ENCODE measurements at regions not wholly inside any gene's neighbourhood (a gene's known extent, or its start where the extent isn't known, plus 50 kb on each side); places are given as distances from the start of the nearest gene placed in this dataset.
"Not testable (repeated sequence)": the region's sequence is repeated elsewhere in the genome, so short reads cannot be mapped to it uniquely, and the experiment has no call there.

GRCh38 chr11:101741479-101742175 is 157.8 kb upstream of the TRPC6 start:
- no peak for DNase-seq

GRCh38 chr11:101741061-101741460 is 157.3 kb upstream of the TRPC6 start:
- DNase-seq: no peak

- DNase-seq: no peak
Observed at GRCh38 chr11:101738452-101738851, 154.6 kb upstream of the TRPC6 start.

GRCh38 chr11:101729406-101730078 is 145.7 kb upstream of the TRPC6 start:
- no peak for DNase-seq

GRCh38 chr11:101727451-101727850 is 143.6 kb upstream of the TRPC6 start:
- DNase-seq: no peak

- no peak for DNase-seq
Observed at GRCh38 chr11:101726988-101727387, 143.2 kb upstream of the TRPC6 start.

- no peak for DNase-seq
Observed at GRCh38 chr11:101723371-101723770, 139.6 kb upstream of the TRPC6 start.

- DNase-seq: no peak
Observed at GRCh38 chr11:101721270-101721669, 137.5 kb upstream of the TRPC6 start.

- DNase-seq: no peak
Observed at GRCh38 chr11:101718402-101718801, 134.6 kb upstream of the TRPC6 start.

GRCh38 chr11:101717619-101718018 is 133.8 kb upstream of the TRPC6 start:
- DNase-seq: no peak

GRCh38 chr11:101715281-101715680 is 131.5 kb upstream of the TRPC6 start:
- DNase-seq: no peak

GRCh38 chr11:101707477-101707876 is 123.7 kb upstream of the TRPC6 start:
- DNase-seq: no peak

GRCh38 chr11:101706541-101706940 is 122.7 kb upstream of the TRPC6 start:
- DNase-seq: no peak

GRCh38 chr11:101705972-101706371 is 122.2 kb upstream of the TRPC6 start:
- DNase-seq: no peak

GRCh38 chr11:101694869-101695268 is 111.1 kb upstream of the TRPC6 start:
- not testable (repeated sequence) for DNase-seq

GRCh38 chr11:101692980-101693379 is 109.2 kb upstream of the TRPC6 start:
- no peak for DNase-seq

- DNase-seq: no peak
Observed at GRCh38 chr11:101686514-101686913, 102.7 kb upstream of the TRPC6 start.

- DNase-seq: no peak
Observed at GRCh38 chr11:101668236-101668635, 84.4 kb upstream of the TRPC6 start.

GRCh38 chr11:101666916-101667315 is 83.1 kb upstream of the TRPC6 start:
- no peak for DNase-seq

GRCh38 chr11:101661559-101661958 is 77.8 kb upstream of the TRPC6 start:
- no peak for DNase-seq
